GM12891 (cell line): ENCODE measurements at regions not wholly inside any gene's neighbourhood (a gene's known extent, or its start where the extent isn't known, plus 50 kb on each side); places are given as distances from the start of the nearest gene placed in this dataset.

ENCODE experiments used
- POLR2A ChIP-seq: IDR thresholded peaks from 2 replicates; pipeline ENCODE4 v1.6.1; 2011; ENCODE audit warnings: low read depth, low read length, control low read depth
- POLR2AphosphoS5 ChIP-seq: IDR thresholded peaks from 2 replicates; pipeline ENCODE4 v1.6.1; 2011; ENCODE audit warnings: low read depth, low read length, control low read depth
- SPI1 ChIP-seq: IDR thresholded peaks from 2 replicates; pipeline ENCODE4 v1.6.1; 2011; ENCODE audit warnings: low read depth, low read length, control low read depth
- TAF1 ChIP-seq: IDR thresholded peaks from 2 replicates; pipeline ENCODE4 v1.6.1; 2011; ENCODE audit warnings: low read depth, low read length, control low read depth

GRCh38 chr13:31052478-31052877 lies 109.2 kb downstream of the HSPH1 start:
- TF ChIP-seq POLR2AphosphoS5 (no peak), POLR2A (no peak), SPI1 (no peak), TAF1 (no peak)
